Left lung (tissue), 4 donors: ENCODE measurements at regions not wholly inside any gene's neighbourhood (a gene's known extent, or its start where the extent isn't known, plus 50 kb on each side); places are given as distances from the start of the nearest gene placed in this dataset.

Experiments used
- ATAC-seq: fragments of 200-7000 bp; cut with Tn5 transposase; one replicate; pipeline ENCODE4 v1.9.1; 2020; ENCODE audit warnings: moderate library complexity
- DNase-seq, 4 donors: peaks; one replicate each; pipeline ENCODE4 v3.0.0-alpha.2; 2013 to 2020
- H3K27ac ChIP-seq, 2 donors: fragments of 200-600 bp; sonication (generic) in 1 of 2; one replicate each; pipeline versions ENCODE4 v1.5.0 to v1.8.0; 2020 to 2021
- H3K27me3 ChIP-seq, 2 donors: fragments of 200-600 bp; sonication (generic) in 1 of 2; one replicate each; pipeline versions ENCODE4 v1.5.0 to v1.8.0; 2020 to 2021
- H3K36me3 ChIP-seq, 2 donors: fragments of 200-600 bp; sonication (generic) in 1 of 2; one replicate each; pipeline versions ENCODE4 v1.5.0 to v1.8.0; 2020 to 2021
- H3K4me1 ChIP-seq, 2 donors: fragments of 200-600 bp; one replicate each; pipeline ENCODE4 v1.8.0; 2021
- H3K4me3 ChIP-seq, 2 donors: fragments of 200-600 bp; sonication (generic) in 1 of 2; one replicate each; pipeline versions ENCODE4 v1.5.0 to v1.8.0; 2020 to 2021; ENCODE audit warnings: mild to moderate bottlenecking in 1 of 2
- H3K9me3 ChIP-seq, 2 donors: fragments of 200-600 bp; sonication (generic) in 1 of 2; one replicate each; pipeline versions ENCODE4 v1.5.0 to v1.8.0; 2020 to 2021
- intact Hi-C, 2 donors: fragments of 100-400 bp; cut with DNase I; formaldehyde crosslinking; loops; one replicate each; pipeline versions ENCODE4 v1.11.2 to v1.14.2; 2022
- TF ChIP-seq, protein P1 (sequence below), 2 donors: fragments of 200-600 bp; sonication (generic) in 1 of 2; IDR thresholded peaks; one replicate each; pipeline versions ENCODE4 v1.5.0 to v1.8.0; 2021; ENCODE audit warnings: antibody characterized with exemption in 2 of 2
- donor health status: DM: no; HTN: yes; CAD: no.
- donor health status: DM: no; HTN: no; CAD: no.

DNA sequence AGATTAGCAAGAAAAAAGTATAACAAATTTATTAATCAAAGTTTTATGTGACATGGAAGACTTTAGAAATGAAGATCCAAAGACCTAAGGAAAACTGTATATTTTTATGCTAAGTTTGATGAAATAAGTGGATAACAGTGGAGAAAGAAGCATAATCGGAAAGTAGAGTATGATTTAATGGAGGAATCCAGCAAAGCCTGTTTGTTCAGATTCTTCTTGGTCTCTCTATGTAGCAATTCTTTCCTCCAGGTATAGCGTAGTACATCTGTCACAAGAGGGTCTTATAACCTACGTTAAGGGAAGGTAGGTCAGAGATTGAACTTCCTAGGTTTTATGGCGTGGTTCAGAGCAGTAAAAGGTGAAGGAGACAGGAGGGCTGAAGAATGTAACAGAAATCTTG lies 600.6 kb upstream of the CHORDC1 start:
- Histone ChIP-seq H3K9me3 (peaks cover 0 to 5% of the 10 kb centered on the region in 2 donors), H3K36me3 (no peaks in the 10 kb centered on the region), H3K4me1 (no peaks in the 10 kb centered on the region), H3K27ac (no peak overlapping the region), H3K4me3 (no peak overlapping the region), H3K27me3 (no peaks in the 10 kb centered on the region)
- DNase-seq (no peak), ATAC-seq (no peak)
- TF ChIP-seq, protein P1, sequence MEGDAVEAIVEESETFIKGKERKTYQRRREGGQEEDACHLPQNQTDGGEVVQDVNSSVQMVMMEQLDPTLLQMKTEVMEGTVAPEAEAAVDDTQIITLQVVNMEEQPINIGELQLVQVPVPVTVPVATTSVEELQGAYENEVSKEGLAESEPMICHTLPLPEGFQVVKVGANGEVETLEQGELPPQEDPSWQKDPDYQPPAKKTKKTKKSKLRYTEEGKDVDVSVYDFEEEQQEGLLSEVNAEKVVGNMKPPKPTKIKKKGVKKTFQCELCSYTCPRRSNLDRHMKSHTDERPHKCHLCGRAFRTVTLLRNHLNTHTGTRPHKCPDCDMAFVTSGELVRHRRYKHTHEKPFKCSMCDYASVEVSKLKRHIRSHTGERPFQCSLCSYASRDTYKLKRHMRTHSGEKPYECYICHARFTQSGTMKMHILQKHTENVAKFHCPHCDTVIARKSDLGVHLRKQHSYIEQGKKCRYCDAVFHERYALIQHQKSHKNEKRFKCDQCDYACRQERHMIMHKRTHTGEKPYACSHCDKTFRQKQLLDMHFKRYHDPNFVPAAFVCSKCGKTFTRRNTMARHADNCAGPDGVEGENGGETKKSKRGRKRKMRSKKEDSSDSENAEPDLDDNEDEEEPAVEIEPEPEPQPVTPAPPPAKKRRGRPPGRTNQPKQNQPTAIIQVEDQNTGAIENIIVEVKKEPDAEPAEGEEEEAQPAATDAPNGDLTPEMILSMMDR (IDR thresholded peaks at IDR 0.05) = no peak
- intact Hi-C loops = no loop called here

DNA sequence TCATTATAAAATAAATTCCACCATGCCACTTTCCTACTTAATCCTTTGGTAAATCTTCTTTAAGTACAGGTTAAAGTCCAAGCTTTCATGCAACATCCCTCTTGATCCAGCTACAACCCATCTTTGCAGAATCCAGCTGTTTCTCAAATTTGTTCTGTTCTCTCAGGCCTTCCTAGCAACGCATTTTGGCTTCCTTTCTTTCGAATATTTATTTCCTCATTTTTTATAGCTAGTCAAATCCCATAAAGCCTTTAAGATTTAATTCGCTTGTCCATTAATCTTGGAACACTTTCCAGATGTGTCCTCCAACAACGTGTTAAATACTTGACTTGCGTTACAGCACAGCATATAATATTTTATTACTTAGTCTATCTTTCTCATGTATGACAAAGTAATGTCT lies 600.1 kb upstream of the CHORDC1 start:
- intact Hi-C loops = no loop called here
- H3K36me3 ChIP-seq = no peaks in the 10 kb centered on the region
- no peaks in the 10 kb centered on the region for H3K27me3 ChIP-seq
- H3K4me3 ChIP-seq = no peak overlapping the region
- H3K9me3 ChIP-seq = peaks cover 0 to 6% of the 10 kb centered on the region in 2 donors
- H3K27ac ChIP-seq = no peak overlapping the region
- DNase-seq (no peak), ATAC-seq (no peak)
- H3K4me1 ChIP-seq = no peaks in the 10 kb centered on the region
- TF ChIP-seq, protein P1 (IDR thresholded peaks at IDR 0.05) = no peak

DNA sequence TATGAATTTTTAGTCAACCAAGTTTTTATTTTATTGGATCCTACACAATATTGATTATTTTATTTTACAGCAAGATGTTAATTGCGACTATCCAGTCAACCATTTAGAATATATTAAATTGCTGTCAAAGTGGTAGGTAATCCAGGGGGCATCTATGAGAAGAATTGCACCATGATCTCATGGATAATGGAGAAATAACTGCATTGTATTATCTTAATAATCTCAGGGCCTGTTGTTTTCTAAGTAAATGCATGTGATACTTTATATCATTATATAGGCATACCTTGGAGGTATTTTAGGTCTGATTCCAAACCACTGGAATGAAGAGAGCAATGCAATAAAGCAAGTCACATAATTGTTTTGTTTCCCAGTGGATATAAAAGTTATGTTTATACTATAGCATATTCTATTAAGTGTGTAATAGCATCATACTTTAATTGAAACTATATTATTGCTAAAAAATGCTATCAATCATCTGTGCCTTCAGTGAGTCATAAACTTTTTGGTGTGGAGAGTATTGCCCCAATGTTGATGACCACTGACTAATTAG lies 595.4 kb upstream of the CHORDC1 start:
- H3K4me1 ChIP-seq = no peaks in the 10 kb centered on the region
- DNase-seq (no peak), ATAC-seq (no peak)
- TF ChIP-seq, protein P1 (IDR thresholded peaks at IDR 0.05) = no peak
- H3K9me3 ChIP-seq = peaks cover 0 to 9% of the 10 kb centered on the region in 2 donors
- intact Hi-C loops = no loop called here
- H3K27ac ChIP-seq = no peak overlapping the region
- no peaks in the 10 kb centered on the region for H3K36me3 ChIP-seq
- H3K4me3 ChIP-seq = no peak overlapping the region
- no peaks in the 10 kb centered on the region for H3K27me3 ChIP-seq

DNA sequence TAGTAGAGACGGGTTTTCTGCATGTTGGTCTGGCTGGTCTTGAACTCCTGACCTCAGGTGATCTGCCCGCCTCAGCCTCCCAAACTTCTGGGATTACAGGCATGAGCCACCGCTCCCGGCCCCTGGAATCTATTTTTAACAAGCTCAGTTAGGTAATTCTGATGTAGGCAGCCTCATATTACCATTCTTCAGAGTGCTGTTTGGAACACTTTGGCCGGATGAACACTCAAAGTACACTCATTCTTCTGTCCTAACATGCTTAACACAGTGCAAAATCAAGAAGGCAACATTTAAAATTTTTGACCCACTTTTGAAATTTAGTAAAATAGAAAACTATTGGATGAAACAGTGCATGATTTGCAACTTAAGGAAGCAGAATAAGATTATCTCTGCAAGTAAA lies 586.7 kb upstream of the CHORDC1 start:
- Histone ChIP-seq H3K27me3 (no peaks in the 10 kb centered on the region), H3K36me3 (no peaks in the 10 kb centered on the region), H3K27ac (no peak overlapping the region), H3K9me3 (peaks cover 0 to 15% of the 10 kb centered on the region in 2 donors), H3K4me1 (no peaks in the 10 kb centered on the region), H3K4me3 (no peak overlapping the region)
- intact Hi-C loops = no loop called here
- ATAC-seq (no peak), DNase-seq (peak in 1 of 4 donors; percentile 30)
- TF ChIP-seq, protein P1 (IDR thresholded peaks at IDR 0.05) = no peak

DNA sequence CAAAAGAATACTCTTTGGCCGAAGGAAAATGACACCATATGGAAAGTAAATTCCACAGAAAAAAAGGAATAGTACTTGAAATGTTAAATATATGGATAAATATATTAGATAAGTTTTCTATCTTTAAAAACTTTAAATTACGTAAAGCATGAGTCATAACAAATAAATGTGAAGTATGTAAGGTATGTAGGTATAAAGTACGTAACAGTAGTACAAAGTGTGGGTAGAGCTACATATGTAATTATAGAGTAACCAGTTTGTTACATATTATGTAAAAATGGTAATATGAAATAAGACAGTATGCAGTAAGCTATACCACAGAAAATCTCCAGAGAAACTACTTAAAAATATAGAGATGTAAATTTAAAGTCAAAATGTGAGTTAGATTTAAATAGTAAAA lies 582.3 kb upstream of the CHORDC1 start:
- DNase-seq (no peak), ATAC-seq (no peak)
- H3K36me3 ChIP-seq = no peaks in the 10 kb centered on the region
- intact Hi-C loops = no loop called here
- H3K4me1 ChIP-seq = no peaks in the 10 kb centered on the region
- H3K27ac ChIP-seq = no peak overlapping the region
- TF ChIP-seq, protein P1 (IDR thresholded peaks at IDR 0.05) = no peak
- H3K9me3 ChIP-seq = peaks cover 0 to 3% of the 10 kb centered on the region in 2 donors
- H3K4me3 ChIP-seq = no peak overlapping the region
- no peaks in the 10 kb centered on the region for H3K27me3 ChIP-seq
